CD4-positive, CD25-positive, alpha-beta regulatory T cell (primary cell): ENCODE measurements at regions not wholly inside any gene's neighbourhood (a gene's known extent, or its start where the extent isn't known, plus 50 kb on each side); places are given as distances from the start of the nearest gene placed in this dataset.

Experiments used
- ATAC-seq, 2 donors: fragments of 150-1000 bp; cut with Tn5 transposase; one replicate each; pipeline ENCODE4 v1.10.0; 2021; ENCODE audit warnings: low read depth in 2 of 2, moderate number of reproducible peaks in 2 of 2, moderate library complexity in 1 of 2
- DNase-seq, 3 donors: peaks; one replicate each; pipeline versions ENCODE4 v3.0.0 to v3.0.0-alpha.2; 2012 to 2022; ENCODE audit warnings: mixed read lengths in 1 of 3
- H3K27ac ChIP-seq: one replicate; pipeline ENCODE4 v1.7.0; 2013; ENCODE audit warnings: mild to moderate bottlenecking, low read length; ENCODE audit not compliant: insufficient read depth, poor library complexity, severe bottlenecking
- H3K27me3 ChIP-seq: one replicate; pipeline ENCODE4 v1.7.0; 2013; ENCODE audit warnings: low read length; ENCODE audit not compliant: control insufficient read depth, insufficient read depth
- H3K36me3 ChIP-seq: one replicate; pipeline ENCODE4 v1.7.0; 2013; ENCODE audit warnings: mild to moderate bottlenecking, low read length, moderate library complexity; ENCODE audit not compliant: control insufficient read depth, insufficient read depth
- H3K4me1 ChIP-seq: 2 replicates; pipeline ENCODE4 v1.7.0; 2013; ENCODE audit warnings: mild to moderate bottlenecking, low read length; ENCODE audit not compliant: insufficient read depth, control insufficient read depth, poor library complexity, severe bottlenecking
- H3K4me3 ChIP-seq: one replicate; pipeline ENCODE4 v1.7.0; 2013; ENCODE audit warnings: low read depth, mild to moderate bottlenecking, low read length, moderate library complexity
- H3K9me3 ChIP-seq, 2 experiments: 1 replicate in 1 of 2; 2 replicates in 1 of 2; pipeline ENCODE4 v1.7.0; 2013; ENCODE audit warnings: low read length in 2 of 2, mild to moderate bottlenecking in 1 of 2, moderate library complexity in 1 of 2; ENCODE audit not compliant: control insufficient read depth in 2 of 2
- H3K27ac Mint-ChIP-seq, 3 donors: one replicate each; pipeline ENCODE4 v1.8.0; 2020 to 2022; ENCODE audit warnings: mild to moderate bottlenecking in 3 of 3, mixed read lengths in 3 of 3, moderate library complexity in 2 of 3
- H3K27me3 Mint-ChIP-seq: one replicate; pipeline ENCODE4 v1.8.0; 2022; ENCODE audit warnings: mild to moderate bottlenecking, mixed read lengths
- H3K36me3 Mint-ChIP-seq: one replicate; pipeline ENCODE4 v1.8.0; 2020; ENCODE audit warnings: mixed read lengths
- H3K4me1 Mint-ChIP-seq, 4 donors: one replicate each; pipeline ENCODE4 v1.8.0; 2020 to 2022; ENCODE audit warnings: mixed read lengths in 4 of 4, mild to moderate bottlenecking in 1 of 4
- H3K4me3 Mint-ChIP-seq, 4 donors: one replicate each; pipeline ENCODE4 v1.8.0; 2020 to 2022; ENCODE audit warnings: mild to moderate bottlenecking in 4 of 4, mixed read lengths in 4 of 4, moderate library complexity in 3 of 4
- H3K9me3 Mint-ChIP-seq, 7 donors: one replicate each; pipeline ENCODE4 v1.8.0; 2020 to 2022; ENCODE audit warnings: mixed read lengths in 7 of 7, mild to moderate bottlenecking in 3 of 7, moderate library complexity in 2 of 7

- Mint-ChIP-seq H3K9me3 (peaks cover 0 to 8% (median 2%) of the 10 kb centered on the region in 7 donors), H3K4me3 (no peak overlapping the region), H3K27ac (no peak overlapping the region), H3K36me3 (no peaks in the 10 kb centered on the region), H3K4me1 (no peaks in the 10 kb centered on the region), H3K27me3 (no peaks in the 10 kb centered on the region)
- DNase-seq (no peak), ATAC-seq (no peak)
- no peaks in the 10 kb centered on the region for H3K9me3 ChIP-seq
- no peak overlapping the region for H3K27ac ChIP-seq
- H3K4me1 ChIP-seq: no peaks in the 10 kb centered on the region
- no peaks in the 10 kb centered on the region for H3K36me3 ChIP-seq
- H3K27me3 ChIP-seq: no peaks in the 10 kb centered on the region
- no peak overlapping the region for H3K4me3 ChIP-seq
Observed at GRCh38 chr6:81838031-81838430, 85.5 kb upstream of the TENT5A start.

- no peaks in the 10 kb centered on the region for H3K4me1 Mint-ChIP-seq
- H3K4me3 Mint-ChIP-seq: no peak overlapping the region
- H3K9me3 Mint-ChIP-seq: peaks cover 0 to 8% (median 0%) of the 10 kb centered on the region in 7 donors
- Histone ChIP-seq H3K9me3 (no peaks in the 10 kb centered on the region), H3K36me3 (no peaks in the 10 kb centered on the region), H3K27ac (no peak overlapping the region), H3K4me1 (no peaks in the 10 kb centered on the region), H3K4me3 (no peak overlapping the region), H3K27me3 (no peaks in the 10 kb centered on the region)
- DNase-seq (no peak), ATAC-seq (no peak)
- H3K36me3 Mint-ChIP-seq: no peaks in the 10 kb centered on the region
- no peaks in the 10 kb centered on the region for H3K27me3 Mint-ChIP-seq
- H3K27ac Mint-ChIP-seq: no peak overlapping the region
Observed at GRCh38 chr6:81834141-81834681, 81.7 kb upstream of the TENT5A start.

- DNase-seq (no peak), ATAC-seq (no peak)
- H3K36me3 ChIP-seq: no peaks in the 10 kb centered on the region
- no peaks in the 10 kb centered on the region for H3K36me3 Mint-ChIP-seq
- H3K27ac Mint-ChIP-seq: no peak overlapping the region
- H3K4me1 ChIP-seq: no peaks in the 10 kb centered on the region
- H3K9me3 Mint-ChIP-seq: peaks cover 0 to 8% (median 0%) of the 10 kb centered on the region in 7 donors
- no peak overlapping the region for H3K4me3 Mint-ChIP-seq
- H3K4me1 Mint-ChIP-seq: no peaks in the 10 kb centered on the region
- no peaks in the 10 kb centered on the region for H3K27me3 Mint-ChIP-seq
- H3K4me3 ChIP-seq: no peak overlapping the region
- no peak overlapping the region for H3K27ac ChIP-seq
- H3K27me3 ChIP-seq: no peaks in the 10 kb centered on the region
- H3K9me3 ChIP-seq: no peaks in the 10 kb centered on the region
Observed at GRCh38 chr6:81832304-81832703, 79.8 kb upstream of the TENT5A start.

GRCh38 chr6:81831274-81831673 is 78.8 kb upstream of the TENT5A start:
- Mint-ChIP-seq H3K4me1 (no peaks in the 10 kb centered on the region), H3K27me3 (no peaks in the 10 kb centered on the region), H3K36me3 (no peaks in the 10 kb centered on the region), H3K27ac (no peak overlapping the region), H3K9me3 (peaks cover 0 to 6% (median 0%) of the 10 kb centered on the region in 7 donors), H3K4me3 (no peak overlapping the region)
- Histone ChIP-seq H3K9me3 (no peaks in the 10 kb centered on the region), H3K36me3 (no peaks in the 10 kb centered on the region), H3K27me3 (no peaks in the 10 kb centered on the region), H3K4me3 (no peak overlapping the region), H3K27ac (no peak overlapping the region), H3K4me1 (no peaks in the 10 kb centered on the region)
- DNase-seq (no peak), ATAC-seq (no peak)

GRCh38 chr6:81826784-81827183 is 74.3 kb upstream of the TENT5A start:
- Mint-ChIP-seq H3K27me3 (no peaks in the 10 kb centered on the region), H3K36me3 (no peaks in the 10 kb centered on the region), H3K4me3 (no peak overlapping the region), H3K9me3 (peaks cover 0 to 5% (median 0%) of the 10 kb centered on the region in 7 donors), H3K27ac (no peak overlapping the region), H3K4me1 (no peaks in the 10 kb centered on the region)
- Histone ChIP-seq H3K4me1 (no peaks in the 10 kb centered on the region), H3K4me3 (no peak overlapping the region), H3K9me3 (no peaks in the 10 kb centered on the region), H3K27me3 (no peaks in the 10 kb centered on the region), H3K36me3 (no peaks in the 10 kb centered on the region), H3K27ac (no peak overlapping the region)
- no peak for DNase-seq
- no peak for ATAC-seq

GRCh38 chr6:81822568-81822967 is 70.1 kb upstream of the TENT5A start:
- Histone ChIP-seq H3K9me3 (no peaks in the 10 kb centered on the region), H3K27ac (no peak overlapping the region), H3K4me3 (no peak overlapping the region), H3K27me3 (no peaks in the 10 kb centered on the region), H3K36me3 (no peaks in the 10 kb centered on the region), H3K4me1 (no peaks in the 10 kb centered on the region)
- Mint-ChIP-seq H3K27ac (no peak overlapping the region), H3K4me3 (no peak overlapping the region), H3K36me3 (no peaks in the 10 kb centered on the region), H3K9me3 (peaks cover 0 to 8% (median 0%) of the 10 kb centered on the region in 7 donors), H3K4me1 (peaks cover 0 to 8% (median 0%) of the 10 kb centered on the region in 4 donors), H3K27me3 (no peaks in the 10 kb centered on the region)
- no peak for ATAC-seq
- DNase-seq: no peak

GRCh38 chr6:81821449-81821848 is 69.0 kb upstream of the TENT5A start:
- no peaks in the 10 kb centered on the region for H3K27me3 Mint-ChIP-seq
- Histone ChIP-seq H3K27me3 (no peaks in the 10 kb centered on the region), H3K4me3 (no peak overlapping the region), H3K4me1 (no peaks in the 10 kb centered on the region), H3K27ac (no peak overlapping the region), H3K36me3 (no peaks in the 10 kb centered on the region), H3K9me3 (no peaks in the 10 kb centered on the region)
- peaks cover 0 to 8% (median 0%) of the 10 kb centered on the region in 7 donors for H3K9me3 Mint-ChIP-seq
- H3K4me1 Mint-ChIP-seq: peaks cover 0 to 8% (median 0%) of the 10 kb centered on the region in 4 donors
- H3K36me3 Mint-ChIP-seq: no peaks in the 10 kb centered on the region
- H3K27ac Mint-ChIP-seq: no peak overlapping the region
- no peak overlapping the region for H3K4me3 Mint-ChIP-seq
- no peak for DNase-seq
- ATAC-seq: no peak

GRCh38 chr6:81820980-81821379 is 68.5 kb upstream of the TENT5A start:
- peaks cover 0 to 8% (median 0%) of the 10 kb centered on the region in 7 donors for H3K9me3 Mint-ChIP-seq
- H3K4me1 ChIP-seq: no peaks in the 10 kb centered on the region
- H3K4me1 Mint-ChIP-seq: peaks cover 0 to 8% (median 0%) of the 10 kb centered on the region in 4 donors
- DNase-seq: peak in 1 of 3 donors; percentile 55
- no peaks in the 10 kb centered on the region for H3K27me3 ChIP-seq
- no peaks in the 10 kb centered on the region for H3K27me3 Mint-ChIP-seq
- H3K27ac ChIP-seq: no peak overlapping the region
- H3K9me3 ChIP-seq: no peaks in the 10 kb centered on the region
- H3K36me3 ChIP-seq: no peaks in the 10 kb centered on the region
- H3K36me3 Mint-ChIP-seq: no peaks in the 10 kb centered on the region
- no peak overlapping the region for H3K27ac Mint-ChIP-seq
- ATAC-seq: no peak
- no peak overlapping the region for H3K4me3 ChIP-seq
- no peak overlapping the region for H3K4me3 Mint-ChIP-seq
